Mucosa of descending colon (tissue), 3 donors: ENCODE measurements at regions not wholly inside any gene's neighbourhood (a gene's known extent, or its start where the extent isn't known, plus 50 kb on each side); places are given as distances from the start of the nearest gene placed in this dataset.

ENCODE experiments used
- ATAC-seq: fragments of 200-7000 bp; cut with Tn5 transposase; one replicate; pipeline ENCODE4 v1.9.1; 2020; ENCODE audit warnings: mild to moderate bottlenecking, moderate library complexity
- DNase-seq, 3 donors: peaks; one replicate each; pipeline ENCODE4 v3.0.0-alpha.2; 2020
- H3K36me3 ChIP-seq: fragments of 200-600 bp; one replicate; pipeline ENCODE4 v1.8.0; 2021; ENCODE audit warnings: low read depth, mild to moderate bottlenecking
- H3K4me1 ChIP-seq: fragments of 200-600 bp; one replicate; pipeline ENCODE4 v1.8.0; 2021; ENCODE audit warnings: low read depth, mild to moderate bottlenecking
- H3K4me3 ChIP-seq: fragments of 200-600 bp; one replicate; pipeline ENCODE4 v1.8.0; 2021; ENCODE audit warnings: mild to moderate bottlenecking
- H3K9me3 ChIP-seq: fragments of 200-600 bp; one replicate; pipeline ENCODE4 v1.8.0; 2021; ENCODE audit warnings: mild to moderate bottlenecking
- intact Hi-C, 2 donors: fragments of 100-400 bp; cut with DNase I in 1 of 2; cut with micrococcal nuclease in 1 of 2; formaldehyde crosslinking; loops; one replicate each; pipeline versions ENCODE4 v1.11.0 to v1.11.1; 2022; cut with DNase I, micrococcal nuclease
- TF ChIP-seq, protein P1 (sequence below): fragments of 200-600 bp; IDR thresholded peaks from one replicate; pipeline ENCODE4 v1.8.0; 2022; ENCODE audit warnings: antibody characterized with exemption, mild to moderate bottlenecking
- donor health status: DM: no; HTN: no; CAD: no; lungs with moderate emphysema.
- donor health status: DM: no; HTN: no; CAD: no.
- donor health status: DM: no; HTN: yes; CAD: no.

GRCh38 chr1:31523012-31523411, 53.3 kb upstream of the TINAGL1 start:
- ATAC-seq: peak; percentile 80
- no peaks in the 10 kb centered on the region for H3K36me3 ChIP-seq
- no peak overlapping the region for H3K4me3 ChIP-seq
- DNase-seq: no peak
- H3K4me1 ChIP-seq: no peaks in the 10 kb centered on the region
- TF ChIP-seq, protein P1, sequence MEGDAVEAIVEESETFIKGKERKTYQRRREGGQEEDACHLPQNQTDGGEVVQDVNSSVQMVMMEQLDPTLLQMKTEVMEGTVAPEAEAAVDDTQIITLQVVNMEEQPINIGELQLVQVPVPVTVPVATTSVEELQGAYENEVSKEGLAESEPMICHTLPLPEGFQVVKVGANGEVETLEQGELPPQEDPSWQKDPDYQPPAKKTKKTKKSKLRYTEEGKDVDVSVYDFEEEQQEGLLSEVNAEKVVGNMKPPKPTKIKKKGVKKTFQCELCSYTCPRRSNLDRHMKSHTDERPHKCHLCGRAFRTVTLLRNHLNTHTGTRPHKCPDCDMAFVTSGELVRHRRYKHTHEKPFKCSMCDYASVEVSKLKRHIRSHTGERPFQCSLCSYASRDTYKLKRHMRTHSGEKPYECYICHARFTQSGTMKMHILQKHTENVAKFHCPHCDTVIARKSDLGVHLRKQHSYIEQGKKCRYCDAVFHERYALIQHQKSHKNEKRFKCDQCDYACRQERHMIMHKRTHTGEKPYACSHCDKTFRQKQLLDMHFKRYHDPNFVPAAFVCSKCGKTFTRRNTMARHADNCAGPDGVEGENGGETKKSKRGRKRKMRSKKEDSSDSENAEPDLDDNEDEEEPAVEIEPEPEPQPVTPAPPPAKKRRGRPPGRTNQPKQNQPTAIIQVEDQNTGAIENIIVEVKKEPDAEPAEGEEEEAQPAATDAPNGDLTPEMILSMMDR: no peak
- intact Hi-C loops: no loop called here
- H3K9me3 ChIP-seq: no peaks in the 10 kb centered on the region

DNA sequence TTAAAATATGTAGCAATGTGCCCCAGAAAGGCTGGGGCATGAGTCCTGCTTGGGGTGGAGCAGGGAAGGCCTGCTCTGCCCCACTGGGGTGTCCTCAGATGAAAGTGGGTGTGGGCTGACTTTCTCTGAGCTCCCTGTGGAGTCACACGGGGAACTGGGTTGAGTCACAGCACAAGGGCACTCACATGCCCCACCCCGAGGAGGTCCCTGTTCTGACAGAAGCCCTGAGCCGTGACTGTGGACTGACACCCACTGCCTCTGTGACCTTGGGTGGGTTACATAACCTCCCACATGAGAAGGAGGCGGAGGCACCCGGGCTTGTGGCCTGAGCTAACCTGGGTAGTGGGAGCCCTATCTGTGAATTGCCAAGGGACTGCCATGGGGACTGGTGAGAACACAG, 52.5 kb upstream of the TINAGL1 start:
- Histone ChIP-seq H3K9me3 (no peaks in the 10 kb centered on the region), H3K4me3 (no peak overlapping the region), H3K36me3 (no peaks in the 10 kb centered on the region), H3K4me1 (no peaks in the 10 kb centered on the region)
- peak; percentile 94 for ATAC-seq
- intact Hi-C loops: no loop called here
- TF ChIP-seq, protein P1: no peak
- DNase-seq: peak in 2 of 3 donors; percentile 46 to 67

DNA sequence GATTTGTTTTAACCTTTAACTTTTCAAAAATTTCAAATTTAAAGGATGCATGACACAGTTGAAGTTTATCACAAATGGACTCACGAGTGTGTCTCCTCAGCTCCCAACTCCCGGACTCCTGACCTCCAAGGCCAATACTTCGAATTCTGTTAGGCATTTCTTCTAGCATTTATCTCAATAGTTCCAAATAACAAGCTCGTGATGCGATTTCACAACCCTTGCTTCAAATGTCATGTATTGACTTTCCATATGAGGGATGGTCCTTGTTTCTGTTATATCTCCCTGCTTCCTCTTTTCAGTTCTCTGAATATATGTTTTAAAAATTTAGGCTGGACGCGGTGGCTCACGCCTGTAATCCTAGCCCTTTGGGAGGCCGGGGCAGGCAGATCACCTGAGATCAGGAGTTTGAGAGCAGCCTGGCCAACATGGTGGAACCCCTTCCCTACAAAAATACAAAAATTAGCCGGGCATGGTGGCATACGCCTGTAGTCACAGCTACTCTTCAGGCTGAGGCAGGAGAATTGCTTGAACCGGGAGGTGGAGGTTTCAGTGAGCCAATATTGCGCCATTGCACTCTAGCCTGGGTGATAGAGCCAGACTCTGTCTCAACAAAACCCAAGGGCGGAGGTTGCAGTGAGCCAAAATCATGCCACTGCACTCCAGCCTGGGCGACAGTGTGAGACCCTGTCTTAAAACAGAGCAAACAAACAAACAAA, 52.0 kb upstream of the TINAGL1 start:
- intact Hi-C loops: no loop called here
- ATAC-seq (no peak), DNase-seq (no peak)

More for the DNA sequence above, 52.0 kb upstream of the TINAGL1 start:
- Histone ChIP-seq H3K4me3 (no peak overlapping the region), H3K36me3 (no peaks in the 10 kb centered on the region), H3K9me3 (no peaks in the 10 kb centered on the region), H3K4me1 (no peaks in the 10 kb centered on the region)
- TF ChIP-seq, protein P1: no peak
